GM23338 (cell line): ENCODE measurements at regions not wholly inside any gene's neighbourhood (a gene's known extent, or its start where the extent isn't known, plus 50 kb on each side); places are given as distances from the start of the nearest gene placed in this dataset.

Source experiments
- ATAC-seq: fragments of 200-7000 bp; cut with Tn5 transposase; 3 replicates; pipeline ENCODE4 v1.9.1; 2020
- DNase-seq: peaks from one replicate; pipeline ENCODE4 v3.0.0-alpha.2; 2015; ENCODE audit warnings: low spot score
- H2AFZ ChIP-seq: fragments of 200-600 bp; sonication (generic); 2 replicates; pipeline ENCODE4 v1.8.0; 2016; ENCODE audit warnings: antibody characterized with exemption, mild to moderate bottlenecking, moderate library complexity
- H3F3A ChIP-seq: fragments of 200-600 bp; sonication (generic); replicated peaks from 2 replicates; pipeline ENCODE4 v1.8.0; 2017; ENCODE audit warnings: antibody characterized with exemption, mixed run types, low read depth
- H3K27ac ChIP-seq: fragments of 200-600 bp; sonication (generic); 2 replicates; pipeline ENCODE4 v1.6.1; 2016; ENCODE audit warnings: low read depth
- H3K27me3 ChIP-seq: fragments of 200-600 bp; sonication (generic); 2 replicates; pipeline ENCODE4 v1.8.0; 2016; ENCODE audit warnings: mild to moderate bottlenecking, mixed run types, moderate library complexity; ENCODE audit not compliant: insufficient read depth
- H3K36me3 ChIP-seq: fragments of 200-600 bp; sonication (generic); 2 replicates; pipeline ENCODE4 v1.8.0; 2016; ENCODE audit warnings: mild to moderate bottlenecking; ENCODE audit not compliant: insufficient read depth
- H3K4me1 ChIP-seq: fragments of 200-600 bp; sonication (generic); 2 replicates; pipeline ENCODE4 v1.8.0; 2016; ENCODE audit warnings: mild to moderate bottlenecking, moderate library complexity; ENCODE audit not compliant: insufficient read depth
- H3K4me2 ChIP-seq: fragments of 200-600 bp; sonication (generic); 2 replicates; pipeline ENCODE4 v1.7.1; 2017; ENCODE audit warnings: mixed run types
- H3K4me3 ChIP-seq: fragments of 200-600 bp; sonication (generic); 2 replicates; pipeline ENCODE4 v1.6.1; 2016; ENCODE audit warnings: mixed run types
- H3K79me2 ChIP-seq: fragments of 200-600 bp; sonication (generic); replicated peaks from 2 replicates; pipeline ENCODE4 v1.8.0; 2017; ENCODE audit warnings: mild to moderate bottlenecking; ENCODE audit not compliant: insufficient read depth
- H3K9me2 ChIP-seq: fragments of 200-600 bp; sonication (generic); 2 replicates; pipeline ENCODE4 v1.8.0; 2017; ENCODE audit not compliant: insufficient read depth
- H4K20me1 ChIP-seq: fragments of 200-600 bp; sonication (generic); replicated peaks from 2 replicates; pipeline ENCODE4 v1.8.0; 2017; ENCODE audit warnings: mild to moderate bottlenecking; ENCODE audit not compliant: insufficient read depth
- H3K27ac Mint-ChIP-seq: 2 replicates; pipeline ENCODE4 v1.8.0; 2020; ENCODE audit warnings: inconsistent platforms, mild to moderate bottlenecking, moderate library complexity, mixed read lengths
- H3K27me3 Mint-ChIP-seq: 3 replicates; pipeline ENCODE4 v1.8.0; 2022; ENCODE audit warnings: low read depth, mild to moderate bottlenecking, moderate library complexity, mixed read lengths, inconsistent platforms; ENCODE audit not compliant: insufficient read depth, poor library complexity
- H3K36me3 Mint-ChIP-seq: 3 replicates; pipeline ENCODE4 v1.8.0; 2021; ENCODE audit warnings: low read depth, mild to moderate bottlenecking, inconsistent platforms, moderate library complexity, mixed read lengths
- H3K4me1 Mint-ChIP-seq: 3 replicates; pipeline ENCODE4 v1.8.0; 2020; ENCODE audit warnings: mild to moderate bottlenecking, inconsistent platforms, mixed read lengths
- H3K4me3 Mint-ChIP-seq: 3 replicates; pipeline ENCODE4 v1.8.0; 2021; ENCODE audit warnings: moderate library complexity, mild to moderate bottlenecking, inconsistent platforms, mixed read lengths
- H3K9me3 Mint-ChIP-seq: 3 replicates; pipeline ENCODE4 v1.8.0; 2020; ENCODE audit warnings: moderate library complexity, mild to moderate bottlenecking, inconsistent platforms, mixed read lengths
- CREB1 ChIP-seq: fragments of 250-450 bp; sonication (Bioruptor Pico); IDR thresholded peaks from 2 replicates; pipeline ENCODE4 v1.5.0; 2020; ENCODE audit warnings: low read depth, mild to moderate bottlenecking, moderate library complexity
- EZH2 ChIP-seq: fragments of 200-600 bp; sonication (generic); IDR thresholded peaks from one replicate; pipeline ENCODE4 v1.8.0; 2017; ENCODE audit warnings: antibody characterized with exemption, mild to moderate bottlenecking, low read depth; ENCODE audit not compliant: unreplicated experiment
- EZH2phosphoT487 ChIP-seq: fragments of 200-600 bp; sonication (generic); IDR thresholded peaks from one replicate; pipeline ENCODE4 v1.8.1; 2018; ENCODE audit warnings: antibody characterized with exemption; ENCODE audit not compliant: unreplicated experiment
- JUNB ChIP-seq: IDR thresholded peaks from one replicate; pipeline ENCODE4 v1.6.1; 2016; ENCODE audit warnings: antibody characterized with exemption; ENCODE audit not compliant: unreplicated experiment
- POLR2AphosphoS5 ChIP-seq: IDR thresholded peaks from 2 replicates; pipeline ENCODE4 v1.6.1; 2016; ENCODE audit warnings: antibody characterized with exemption, low read depth
- STAT1 ChIP-seq: IDR thresholded peaks from one replicate; pipeline ENCODE4 v1.6.1; 2016; ENCODE audit warnings: antibody characterized with exemption; ENCODE audit not compliant: unreplicated experiment
- ZNF331 ChIP-seq: fragments of 250-450 bp; sonication (Bioruptor Pico); IDR thresholded peaks from 2 replicates; pipeline ENCODE4 v1.5.0; 2020; ENCODE audit warnings: low read depth, mild to moderate bottlenecking, moderate library complexity
- TF ChIP-seq, protein P1 (sequence below), 2 experiments: fragments of 200-600 bp in 1 of 2; sonication (generic) in 1 of 2; conservative IDR thresholded peaks; 2 replicates each; pipeline versions ENCODE4 v1.5.1 to v1.6.1; 2016 to 2017; ENCODE audit warnings: antibody characterized with exemption in 2 of 2, low read depth in 2 of 2, mild to moderate bottlenecking in 2 of 2, moderate library complexity in 1 of 2
- TF ChIP-seq, protein P2 (sequence below): IDR thresholded peaks from 2 replicates; pipeline ENCODE4 v1.6.1; 2016; ENCODE audit warnings: antibody characterized with exemption
- TF ChIP-seq, protein P3 (sequence below): IDR thresholded peaks from one replicate; pipeline ENCODE4 v1.6.1; 2018; ENCODE audit warnings: antibody characterized with exemption; ENCODE audit not compliant: unreplicated experiment

DNA sequence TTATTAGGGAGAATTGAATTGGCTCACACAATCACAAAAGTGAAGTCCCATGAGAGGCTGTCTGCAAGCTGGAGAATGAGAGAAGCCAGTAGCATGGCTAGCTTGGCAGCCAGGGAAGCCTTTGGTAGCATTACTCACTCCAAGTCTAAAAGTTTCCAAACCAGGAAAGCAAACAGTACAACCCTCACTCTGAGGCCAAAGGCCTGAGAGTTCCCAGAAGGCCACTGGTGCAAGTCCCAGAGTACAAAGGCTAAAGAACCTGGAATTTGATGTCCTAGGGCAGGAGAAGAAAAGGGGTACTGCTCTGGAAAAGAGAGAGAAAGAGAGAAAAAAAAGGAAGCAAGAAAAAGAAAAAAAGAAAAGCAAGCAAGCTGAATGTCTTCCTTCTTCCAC is 318.2 kb downstream of the RND3 start (continued):
- TF ChIP-seq, protein P1, sequence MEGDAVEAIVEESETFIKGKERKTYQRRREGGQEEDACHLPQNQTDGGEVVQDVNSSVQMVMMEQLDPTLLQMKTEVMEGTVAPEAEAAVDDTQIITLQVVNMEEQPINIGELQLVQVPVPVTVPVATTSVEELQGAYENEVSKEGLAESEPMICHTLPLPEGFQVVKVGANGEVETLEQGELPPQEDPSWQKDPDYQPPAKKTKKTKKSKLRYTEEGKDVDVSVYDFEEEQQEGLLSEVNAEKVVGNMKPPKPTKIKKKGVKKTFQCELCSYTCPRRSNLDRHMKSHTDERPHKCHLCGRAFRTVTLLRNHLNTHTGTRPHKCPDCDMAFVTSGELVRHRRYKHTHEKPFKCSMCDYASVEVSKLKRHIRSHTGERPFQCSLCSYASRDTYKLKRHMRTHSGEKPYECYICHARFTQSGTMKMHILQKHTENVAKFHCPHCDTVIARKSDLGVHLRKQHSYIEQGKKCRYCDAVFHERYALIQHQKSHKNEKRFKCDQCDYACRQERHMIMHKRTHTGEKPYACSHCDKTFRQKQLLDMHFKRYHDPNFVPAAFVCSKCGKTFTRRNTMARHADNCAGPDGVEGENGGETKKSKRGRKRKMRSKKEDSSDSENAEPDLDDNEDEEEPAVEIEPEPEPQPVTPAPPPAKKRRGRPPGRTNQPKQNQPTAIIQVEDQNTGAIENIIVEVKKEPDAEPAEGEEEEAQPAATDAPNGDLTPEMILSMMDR (conservative IDR thresholded peaks at IDR 0.05; ENCODE audit: low read depth in 2 of 2) = no peak
- no peak for TF ChIP-seq CREB1 (CRISPR knock-in tag)
- no peak for TF ChIP-seq EZH2phosphoT487
- no peak for TF ChIP-seq ZNF331
- TF ChIP-seq STAT1 = no peak
- TF ChIP-seq, protein P2, sequence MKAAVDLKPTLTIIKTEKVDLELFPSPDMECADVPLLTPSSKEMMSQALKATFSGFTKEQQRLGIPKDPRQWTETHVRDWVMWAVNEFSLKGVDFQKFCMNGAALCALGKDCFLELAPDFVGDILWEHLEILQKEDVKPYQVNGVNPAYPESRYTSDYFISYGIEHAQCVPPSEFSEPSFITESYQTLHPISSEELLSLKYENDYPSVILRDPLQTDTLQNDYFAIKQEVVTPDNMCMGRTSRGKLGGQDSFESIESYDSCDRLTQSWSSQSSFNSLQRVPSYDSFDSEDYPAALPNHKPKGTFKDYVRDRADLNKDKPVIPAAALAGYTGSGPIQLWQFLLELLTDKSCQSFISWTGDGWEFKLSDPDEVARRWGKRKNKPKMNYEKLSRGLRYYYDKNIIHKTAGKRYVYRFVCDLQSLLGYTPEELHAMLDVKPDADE = no peak
- no peak for TF ChIP-seq EZH2
- no peak for TF ChIP-seq POLR2AphosphoS5
- TF ChIP-seq, protein P3, sequence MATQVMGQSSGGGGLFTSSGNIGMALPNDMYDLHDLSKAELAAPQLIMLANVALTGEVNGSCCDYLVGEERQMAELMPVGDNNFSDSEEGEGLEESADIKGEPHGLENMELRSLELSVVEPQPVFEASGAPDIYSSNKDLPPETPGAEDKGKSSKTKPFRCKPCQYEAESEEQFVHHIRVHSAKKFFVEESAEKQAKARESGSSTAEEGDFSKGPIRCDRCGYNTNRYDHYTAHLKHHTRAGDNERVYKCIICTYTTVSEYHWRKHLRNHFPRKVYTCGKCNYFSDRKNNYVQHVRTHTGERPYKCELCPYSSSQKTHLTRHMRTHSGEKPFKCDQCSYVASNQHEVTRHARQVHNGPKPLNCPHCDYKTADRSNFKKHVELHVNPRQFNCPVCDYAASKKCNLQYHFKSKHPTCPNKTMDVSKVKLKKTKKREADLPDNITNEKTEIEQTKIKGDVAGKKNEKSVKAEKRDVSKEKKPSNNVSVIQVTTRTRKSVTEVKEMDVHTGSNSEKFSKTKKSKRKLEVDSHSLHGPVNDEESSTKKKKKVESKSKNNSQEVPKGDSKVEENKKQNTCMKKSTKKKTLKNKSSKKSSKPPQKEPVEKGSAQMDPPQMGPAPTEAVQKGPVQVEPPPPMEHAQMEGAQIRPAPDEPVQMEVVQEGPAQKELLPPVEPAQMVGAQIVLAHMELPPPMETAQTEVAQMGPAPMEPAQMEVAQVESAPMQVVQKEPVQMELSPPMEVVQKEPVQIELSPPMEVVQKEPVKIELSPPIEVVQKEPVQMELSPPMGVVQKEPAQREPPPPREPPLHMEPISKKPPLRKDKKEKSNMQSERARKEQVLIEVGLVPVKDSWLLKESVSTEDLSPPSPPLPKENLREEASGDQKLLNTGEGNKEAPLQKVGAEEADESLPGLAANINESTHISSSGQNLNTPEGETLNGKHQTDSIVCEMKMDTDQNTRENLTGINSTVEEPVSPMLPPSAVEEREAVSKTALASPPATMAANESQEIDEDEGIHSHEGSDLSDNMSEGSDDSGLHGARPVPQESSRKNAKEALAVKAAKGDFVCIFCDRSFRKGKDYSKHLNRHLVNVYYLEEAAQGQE = no peak

DNA sequence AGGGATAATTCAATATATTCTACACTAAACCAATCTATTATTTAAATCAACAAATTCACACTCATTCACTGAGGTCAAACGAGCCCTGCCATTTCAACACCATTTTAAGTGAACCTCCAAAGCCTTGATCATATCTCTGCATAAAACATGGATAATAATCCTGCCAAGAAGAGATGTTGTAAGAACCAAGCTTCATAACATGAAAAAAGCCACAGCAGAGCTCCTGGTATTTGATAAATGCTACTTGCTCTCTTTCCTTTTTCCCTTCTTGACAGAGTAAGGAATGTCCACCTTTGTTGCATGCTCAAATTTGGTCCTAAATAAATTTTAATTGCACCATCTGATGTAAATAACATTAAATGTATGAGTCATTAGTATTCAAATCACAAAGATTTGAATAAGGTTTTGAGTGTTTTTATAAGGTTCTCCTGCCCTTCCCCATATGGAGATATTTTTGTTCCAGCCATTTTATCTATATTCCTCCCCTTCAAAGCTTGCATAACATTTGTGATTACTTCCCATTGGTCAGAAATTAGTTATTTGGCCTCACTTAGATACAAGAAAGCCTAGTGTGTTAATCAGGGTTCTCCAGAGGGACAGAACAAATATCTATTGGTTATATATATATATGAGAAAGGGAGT is 318.8 kb downstream of the RND3 start:
- H2AFZ ChIP-seq = no peak overlapping the region
- Mint-ChIP-seq H3K4me3 (no peak overlapping the region), H3K27ac (no peak overlapping the region), H3K9me3 (peaks cover 8% of the 10 kb centered on the region; the same call in 2 of the 3 replicates), H3K4me1 (peaks cover 3% of the 10 kb centered on the region; the same call in 2 of the 3 replicates), H3K36me3 (no peaks in the 10 kb centered on the region; the same call in 2 of the 3 replicates), H3K27me3 (no peaks in the 10 kb centered on the region)
- H3K79me2 ChIP-seq = no peaks in the 10 kb centered on the region
- H3K27me3 ChIP-seq = no peaks in the 10 kb centered on the region
- no peaks in the 10 kb centered on the region for H3K9me2 ChIP-seq
- no peak overlapping the region for H3K4me3 ChIP-seq
- ATAC-seq (no peak), DNase-seq (no peak)
- H3K4me1 ChIP-seq = no peaks in the 10 kb centered on the region
- no peak overlapping the region for H3K27ac ChIP-seq
- H3K4me2 ChIP-seq = no peak overlapping the region
- no peaks in the 10 kb centered on the region for H3K36me3 ChIP-seq
- H3F3A ChIP-seq = no peaks in the 10 kb centered on the region
- no peaks in the 10 kb centered on the region for H4K20me1 ChIP-seq
- TF ChIP-seq JUNB = no peak
- TF ChIP-seq EZH2 = no peak
- TF ChIP-seq CREB1 (CRISPR knock-in tag) = no peak
- TF ChIP-seq POLR2AphosphoS5 = no peak
- TF ChIP-seq, protein P1 (conservative IDR thresholded peaks at IDR 0.05; ENCODE audit: low read depth in 2 of 2) = no peak
- TF ChIP-seq, protein P2 = no peak
- TF ChIP-seq EZH2phosphoT487 = no peak
- TF ChIP-seq ZNF331 = no peak
